Ishikawa (cell line): ENCODE measurements at regions not wholly inside any gene's neighbourhood (a gene's known extent, or its start where the extent isn't known, plus 50 kb on each side); places are given as distances from the start of the nearest gene placed in this dataset.

Experiments
- CEBPB ChIP-seq: IDR thresholded peaks from 2 replicates; pipeline ENCODE4 v1.6.1; 2012
- MAX ChIP-seq: IDR thresholded peaks from 2 replicates; pipeline ENCODE4 v1.6.1; 2012
- RAD21 ChIP-seq: IDR thresholded peaks from 2 replicates; pipeline ENCODE4 v1.6.1; 2012; ENCODE audit warnings: low read depth
- TAF1 ChIP-seq: IDR thresholded peaks from 2 replicates; pipeline ENCODE4 v1.6.1; 2012; ENCODE audit warnings: low read depth, mild to moderate bottlenecking
- USF1 ChIP-seq: IDR thresholded peaks from 2 replicates; pipeline ENCODE4 v1.6.1; 2012

- TF ChIP-seq MAX = no peak
- TF ChIP-seq TAF1 = no peak
- no peak for TF ChIP-seq USF1
- no peak for TF ChIP-seq RAD21
- TF ChIP-seq CEBPB = no peak
Measured at GRCh38 chr22:49457946-49458707, 369.5 kb downstream of the BRD1 start.
